Body of pancreas (tissue), 4 donors: ENCODE measurements at regions not wholly inside any gene's neighbourhood (a gene's known extent, or its start where the extent isn't known, plus 50 kb on each side); places are given as distances from the start of the nearest gene placed in this dataset.
"Not testable (repeated sequence)": the region's sequence is repeated elsewhere in the genome, so short reads cannot be mapped to it uniquely, and the experiment has no call there.

ENCODE experiments used
- ATAC-seq: fragments of 150-250 bp; one replicate; pipeline ENCODE4 v1.9.1; 2016
- DNase-seq, 4 donors: peaks; one replicate each; pipeline ENCODE4 v3.0.0-alpha.2; 2019
- H3K27ac ChIP-seq, 4 donors: fragments of 200-600 bp; sonication (generic); 1 replicate in 3 of 4; 2 replicates in 1 of 4; pipeline versions ENCODE4 v1.5.1 to v1.6.1; 2016 to 2019; ENCODE audit warnings: mild to moderate bottlenecking in 1 of 4, mixed read lengths in 1 of 4, moderate library complexity in 1 of 4
- H3K27me3 ChIP-seq, 2 donors: fragments of 200-600 bp; sonication (generic); one replicate each; pipeline ENCODE4 v1.6.0; 2016; ENCODE audit warnings: mild to moderate bottlenecking in 1 of 2
- H3K36me3 ChIP-seq, 2 donors: fragments of 200-600 bp; sonication (generic); replicated peaks in 1 of 2; 2 replicates each; pipeline ENCODE4 v1.5.1; 2016; ENCODE audit warnings: low read depth in 2 of 2; ENCODE audit not compliant: insufficient read depth in 1 of 2
- H3K4me1 ChIP-seq: fragments of 200-600 bp; sonication (generic); one replicate; pipeline ENCODE4 v1.6.0; 2016
- H3K4me3 ChIP-seq, 2 donors: fragments of 200-600 bp; sonication (generic); 1 replicate in 1 of 2; 2 replicates in 1 of 2; pipeline ENCODE4 v1.5.1; 2016 to 2019
- H3K9me3 ChIP-seq, 3 donors: fragments of 200-600 bp; sonication (generic); 1 replicate in 2 of 3; 2 replicates in 1 of 3; pipeline ENCODE4 v1.5.1; 2016
- CTCF ChIP-seq, 7 experiments: fragments of 450-650 bp in 4 of 7; fragments of 200-600 bp in 3 of 7; sonication (generic) in 3 of 7; IDR thresholded peaks; one replicate each; pipeline ENCODE4 v1.5.1; 2016 to 2019; ENCODE audit warnings: antibody characterized with exemption in 7 of 7
- POLR2A ChIP-seq, 3 donors: fragments of 450-650 bp; IDR thresholded peaks; one replicate each; pipeline ENCODE4 v1.6.1; 2016; ENCODE audit warnings: antibody characterized with exemption in 3 of 3, mild to moderate bottlenecking in 2 of 3
- WGBS, 2 donors: methylation state at CpG; one replicate each; pipeline ENCODE4 v1.1.5; 2017; 5-methylcytosine and 5-hydroxymethylcytosine counted together
- intact Hi-C: fragments of 100-400 bp; cut with DNase I; formaldehyde crosslinking; loops from one replicate; pipeline ENCODE4 v1.15.1; 2023

DNA sequence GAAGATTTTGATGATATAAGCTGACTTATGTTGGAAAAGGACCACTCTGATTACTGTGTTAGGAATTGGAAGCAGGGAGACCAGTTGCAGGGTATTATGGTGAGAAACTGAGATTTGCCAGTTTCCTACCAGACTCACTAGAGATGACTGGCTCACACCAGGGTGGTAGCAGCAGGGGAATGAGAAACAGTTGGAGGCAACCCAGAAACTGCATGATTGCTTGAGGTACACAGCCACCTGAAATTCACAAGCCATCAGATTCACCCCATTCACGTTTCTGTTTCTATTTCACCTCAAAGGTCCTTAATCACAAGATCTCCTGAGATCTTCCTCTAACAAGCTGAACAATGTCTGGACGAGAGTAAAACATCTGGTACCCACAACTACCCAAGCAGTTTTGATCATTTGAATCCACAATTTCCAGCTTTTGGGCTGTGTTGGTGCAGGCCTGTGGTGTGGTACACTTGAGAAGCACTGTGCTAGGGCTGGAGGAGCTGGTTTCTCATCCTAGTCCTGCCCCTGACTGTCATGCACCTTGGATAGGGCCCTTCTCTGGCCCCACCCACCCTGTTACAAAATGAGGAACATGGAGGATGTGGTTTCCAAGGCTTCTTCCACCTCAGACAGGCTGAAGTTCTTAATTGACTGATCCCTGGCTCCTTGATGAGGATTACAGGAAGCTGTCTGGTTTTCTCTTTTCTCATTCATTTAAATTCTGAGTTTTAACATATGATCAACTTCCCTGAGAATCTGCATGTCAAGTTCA, 233.4 kb downstream of the INSC start:
- DNase-seq, result no peak
- Histone ChIP-seq H3K9me3 (no peaks in the 10 kb centered on the region), H3K4me1 (no peaks in the 10 kb centered on the region), H3K4me3 (no peak overlapping the region), H3K36me3 (no peaks in the 10 kb centered on the region), H3K27ac (no peak overlapping the region), H3K27me3 (no peaks in the 10 kb centered on the region)
- WGBS, 2 donors, result 60 to 74% methylated on average over 2 of the region's 2 CpGs
- intact Hi-C loops, result no loop called here
- no peak for ATAC-seq
- TF ChIP-seq CTCF (IDR thresholded peaks at IDR 0.05) (no peak), POLR2A (IDR thresholded peaks at IDR 0.05) (no peak)

DNA sequence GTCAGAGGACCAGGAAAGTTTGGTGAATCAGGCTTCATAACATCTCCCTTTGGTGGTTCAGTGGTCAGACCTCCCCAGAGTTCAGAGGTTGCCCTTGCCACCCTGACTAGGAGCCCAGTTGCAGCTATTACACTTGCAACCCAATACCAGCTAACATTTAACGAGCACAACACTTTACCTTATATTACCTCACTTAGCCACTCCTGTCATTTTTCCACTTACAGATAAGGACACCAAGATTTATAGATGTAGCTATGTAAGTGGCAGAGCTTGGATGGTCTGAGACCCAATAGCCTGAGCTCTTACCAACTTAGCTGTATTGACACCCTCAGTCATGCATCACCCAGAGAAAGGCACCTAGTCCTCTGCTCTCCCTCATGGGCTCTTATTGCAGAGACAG, 234.7 kb downstream of the INSC start:
- Histone ChIP-seq H3K4me1 (no peaks in the 10 kb centered on the region), H3K27ac (no peak overlapping the region), H3K4me3 (no peak overlapping the region), H3K36me3 (no peaks in the 10 kb centered on the region), H3K9me3 (no peaks in the 10 kb centered on the region), H3K27me3 (no peaks in the 10 kb centered on the region)
- intact Hi-C loops, result no loop called here
- ATAC-seq, result no peak
- 50 to 70% methylated on average over 1 of the region's 1 CpG for WGBS, 2 donors
- no peak for TF ChIP-seq POLR2A (IDR thresholded peaks at IDR 0.05)
- no peak for TF ChIP-seq CTCF (IDR thresholded peaks at IDR 0.05)
- DNase-seq, result no peak

- WGBS, 2 donors, result 67 to 72% methylated on average over 2 of the region's 2 CpGs
- Histone ChIP-seq H3K4me3 (no peak overlapping the region), H3K9me3 (no peaks in the 10 kb centered on the region), H3K4me1 (no peaks in the 10 kb centered on the region), H3K27ac (no peak overlapping the region), H3K36me3 (no peaks in the 10 kb centered on the region), H3K27me3 (no peaks in the 10 kb centered on the region)
- intact Hi-C loops, result no loop called here
- TF ChIP-seq POLR2A (IDR thresholded peaks at IDR 0.05), result no peak
- no peak for TF ChIP-seq CTCF (IDR thresholded peaks at IDR 0.05)
- no peak for DNase-seq
- ATAC-seq, result no peak
These were observed 246.6 kb downstream of the INSC start for GRCh38 chr11:15361316-15361715.

- H3K4me3 ChIP-seq, DNase-seq, H3K4me1 ChIP-seq, H3K9me3 ChIP-seq, intact Hi-C loops, H3K27me3 ChIP-seq, H3K36me3 ChIP-seq, H3K27ac ChIP-seq, ATAC-seq: not testable (repeated sequence)
- WGBS, 2 donors, result 77 to 80% methylated on average over 5 of the region's 5 CpGs
These were observed 250.6 kb downstream of the INSC start for GRCh38 chr11:15365286-15365685.

- 41 to 45% methylated on average over 6 of the region's 6 CpGs for WGBS, 2 donors
- no peaks in the 10 kb centered on the region for H3K9me3 ChIP-seq
- no peak overlapping the region for H3K27ac ChIP-seq
- no peak for ATAC-seq
- DNase-seq, result no peak
- no peaks in the 10 kb centered on the region for H3K27me3 ChIP-seq
- H3K4me3 ChIP-seq, result no peak overlapping the region
- TF ChIP-seq CTCF (IDR thresholded peaks at IDR 0.05) (no peak), POLR2A (IDR thresholded peaks at IDR 0.05) (no peak)
- no peaks in the 10 kb centered on the region for H3K4me1 ChIP-seq
- intact Hi-C loops, result no loop called here
- H3K36me3 ChIP-seq, result no peaks in the 10 kb centered on the region
These were observed 253.0 kb downstream of the INSC start for GRCh38 chr11:15367695-15368094.
